ENCODE measurements at regions not wholly inside any gene's neighbourhood (a gene's known extent, or its start where the extent isn't known, plus 50 kb on each side); places are given as distances from the start of the nearest gene placed in this dataset.
"Not testable (repeated sequence)": the region's sequence is repeated elsewhere in the genome, so short reads cannot be mapped to it uniquely, and the experiment has no call there.

DNA sequence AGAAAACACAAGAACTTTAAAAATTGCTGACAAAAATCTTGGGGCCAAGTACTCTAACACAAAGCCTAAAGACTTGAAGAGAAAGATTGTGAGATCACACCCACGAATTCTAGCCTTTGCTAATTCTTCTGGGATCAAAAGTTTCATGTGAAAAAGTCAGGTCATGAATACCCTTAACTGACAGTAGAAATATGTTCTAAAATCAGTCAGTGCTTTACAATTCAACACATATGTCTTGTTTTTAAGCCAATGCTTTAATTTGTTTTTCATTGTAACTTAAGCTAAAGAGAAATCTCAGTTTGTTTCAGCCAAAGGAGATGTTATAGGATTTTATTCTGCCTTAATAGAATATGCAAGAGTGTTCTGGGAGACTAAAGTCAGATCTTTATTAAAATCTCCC is 78.2 kb upstream of the PLEKHG1 start:
- intact Hi-C loops (cut with DNase I), result no loop called here

DNA sequence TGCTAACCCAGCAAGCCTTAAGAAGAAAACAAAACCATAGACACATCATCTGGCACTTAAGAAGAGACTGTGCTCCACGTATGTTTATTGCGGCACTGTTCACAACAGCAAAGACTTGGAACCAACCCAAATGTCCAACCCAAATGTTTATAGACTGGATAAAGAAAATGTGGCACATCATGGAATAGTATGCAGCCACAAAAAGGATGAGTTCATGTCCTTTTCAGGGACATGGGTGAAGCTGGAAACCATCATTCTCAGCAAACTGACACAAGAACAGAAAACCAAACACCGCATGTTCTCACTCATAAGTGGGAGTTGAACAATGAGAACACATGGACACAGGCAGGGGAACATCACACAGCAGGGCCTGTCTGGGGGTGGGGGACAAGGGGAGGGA is 76.5 kb upstream of the PLEKHG1 start:
- H3K4me3 ChIP-seq; H3K27ac ChIP-seq; H3K4me1 ChIP-seq; H3K36me3 ChIP-seq; DNase-seq; H3K27me3 ChIP-seq; H3K9ac ChIP-seq (ENCODE audit: low read depth in 2 of 2, low read length in 2 of 2); intact Hi-C loops (cut with DNase I); H3K9me3 ChIP-seq: not testable (repeated sequence)

More for the DNA sequence above, 78.2 kb upstream of the PLEKHG1 start:
- Histone ChIP-seq H3K27me3 (no peaks in the 10 kb centered on the region), H3K36me3 (no peaks in the 10 kb centered on the region), H3K9ac (ENCODE audit: low read depth in 2 of 2, low read length in 2 of 2) (no peak overlapping the region), H3K4me1 (no peaks in the 10 kb centered on the region), H3K9me3 (no peaks in the 10 kb centered on the region), H3K27ac (no peak overlapping the region), H3K4me3 (no peak overlapping the region)
- no peak for DNase-seq
- TF ChIP-seq, protein P1, sequence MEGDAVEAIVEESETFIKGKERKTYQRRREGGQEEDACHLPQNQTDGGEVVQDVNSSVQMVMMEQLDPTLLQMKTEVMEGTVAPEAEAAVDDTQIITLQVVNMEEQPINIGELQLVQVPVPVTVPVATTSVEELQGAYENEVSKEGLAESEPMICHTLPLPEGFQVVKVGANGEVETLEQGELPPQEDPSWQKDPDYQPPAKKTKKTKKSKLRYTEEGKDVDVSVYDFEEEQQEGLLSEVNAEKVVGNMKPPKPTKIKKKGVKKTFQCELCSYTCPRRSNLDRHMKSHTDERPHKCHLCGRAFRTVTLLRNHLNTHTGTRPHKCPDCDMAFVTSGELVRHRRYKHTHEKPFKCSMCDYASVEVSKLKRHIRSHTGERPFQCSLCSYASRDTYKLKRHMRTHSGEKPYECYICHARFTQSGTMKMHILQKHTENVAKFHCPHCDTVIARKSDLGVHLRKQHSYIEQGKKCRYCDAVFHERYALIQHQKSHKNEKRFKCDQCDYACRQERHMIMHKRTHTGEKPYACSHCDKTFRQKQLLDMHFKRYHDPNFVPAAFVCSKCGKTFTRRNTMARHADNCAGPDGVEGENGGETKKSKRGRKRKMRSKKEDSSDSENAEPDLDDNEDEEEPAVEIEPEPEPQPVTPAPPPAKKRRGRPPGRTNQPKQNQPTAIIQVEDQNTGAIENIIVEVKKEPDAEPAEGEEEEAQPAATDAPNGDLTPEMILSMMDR (IDR thresholded peaks at IDR 0.05), result no peak

DNA sequence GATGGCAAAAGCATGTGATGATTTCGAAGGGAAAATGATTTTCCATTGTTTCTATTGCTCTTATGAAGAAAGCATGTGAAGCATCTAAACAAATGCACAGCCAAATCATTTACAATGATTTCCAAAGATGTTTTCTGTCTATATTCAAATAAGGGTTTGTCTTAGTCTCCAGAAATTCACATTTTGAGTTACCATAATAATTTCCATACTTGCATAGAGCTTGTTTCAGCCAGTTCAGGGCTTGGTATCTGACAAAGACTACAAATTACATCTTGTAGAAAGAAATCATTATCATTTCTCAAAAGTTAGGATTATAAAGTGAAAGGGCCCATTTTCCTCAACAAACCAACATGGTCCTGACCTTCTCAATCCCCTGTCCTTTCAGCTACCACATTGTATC is 74.4 kb upstream of the PLEKHG1 start:
- H3K27me3 ChIP-seq, result no peaks in the 10 kb centered on the region
- intact Hi-C loops (cut with DNase I), result no loop called here

DNA sequence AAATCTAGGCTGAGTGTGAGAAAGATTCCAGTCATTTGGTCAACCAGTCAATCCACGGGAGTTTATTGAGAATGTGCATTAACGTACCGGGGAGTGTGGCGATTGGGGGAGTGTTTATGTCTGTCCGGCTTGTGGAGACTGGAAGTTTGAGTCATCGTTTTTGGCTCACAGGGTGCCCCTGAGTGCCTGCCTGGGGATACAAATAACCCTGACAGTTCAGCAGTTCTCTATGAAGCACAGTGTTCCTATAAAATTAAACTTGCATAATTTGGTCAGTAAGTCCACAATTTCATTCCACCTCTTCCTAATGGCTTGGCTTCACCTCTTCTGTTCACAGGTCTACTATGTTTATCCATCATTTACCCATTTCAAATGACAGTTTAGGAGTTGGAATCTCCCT is 72.6 kb upstream of the PLEKHG1 start:
- Histone ChIP-seq H3K4me1 (no peaks in the 10 kb centered on the region), H3K36me3 (no peaks in the 10 kb centered on the region), H3K27me3 (no peaks in the 10 kb centered on the region), H3K4me3 (no peak overlapping the region), H3K27ac (no peak overlapping the region), H3K9ac (ENCODE audit: low read depth in 2 of 2, low read length in 2 of 2) (no peak overlapping the region), H3K9me3 (no peaks in the 10 kb centered on the region)
- TF ChIP-seq, protein P1 (IDR thresholded peaks at IDR 0.05), result no peak
- peak; percentile 21 for DNase-seq
- intact Hi-C loops (cut with DNase I), result no loop called here

More for the DNA sequence above, 74.4 kb upstream of the PLEKHG1 start:
- Histone ChIP-seq H3K4me3 (no peak overlapping the region), H3K9ac (ENCODE audit: low read depth in 2 of 2, low read length in 2 of 2) (no peak overlapping the region), H3K9me3 (no peaks in the 10 kb centered on the region), H3K36me3 (no peaks in the 10 kb centered on the region), H3K27ac (no peak overlapping the region), H3K4me1 (no peaks in the 10 kb centered on the region)
- TF ChIP-seq, protein P1 (IDR thresholded peaks at IDR 0.05), result no peak
- no peak for DNase-seq

DNA sequence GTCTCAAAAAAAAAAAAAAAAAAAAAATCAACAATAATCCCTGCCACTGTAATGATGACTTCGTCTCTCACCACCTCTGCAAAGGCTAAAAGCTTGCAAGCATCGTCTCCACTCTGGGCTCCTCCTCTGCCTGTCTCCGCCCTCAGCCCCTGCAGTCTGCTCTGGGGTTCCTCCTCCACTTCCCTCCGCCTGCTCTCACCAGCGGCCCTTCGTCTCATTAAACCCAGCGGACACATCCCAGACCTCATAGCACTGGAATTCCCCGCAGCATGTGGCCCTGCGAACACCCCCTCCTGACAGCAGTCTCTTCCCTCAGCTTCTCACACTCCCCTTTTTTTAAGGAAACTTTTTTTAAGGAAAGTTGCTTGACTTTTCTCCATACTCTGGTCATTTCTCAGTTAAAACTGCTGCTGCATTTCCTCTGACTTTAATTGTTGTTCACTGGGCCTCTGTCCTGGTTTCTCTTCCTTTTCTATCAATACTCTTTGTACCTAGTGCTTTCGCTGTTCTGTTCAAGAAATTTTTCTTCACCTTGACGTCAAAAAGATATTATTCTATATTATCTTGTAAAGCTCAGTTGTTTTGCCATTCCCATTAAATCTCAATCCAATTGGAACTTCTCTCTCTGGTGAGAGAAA is 70.9 kb upstream of the PLEKHG1 start:
- H3K36me3 ChIP-seq, result no peaks in the 10 kb centered on the region
- DNase-seq, result peak; percentile 34
- intact Hi-C loops (cut with DNase I), result no loop called here
- H3K9me3 ChIP-seq, result no peaks in the 10 kb centered on the region
- no peaks in the 10 kb centered on the region for H3K4me1 ChIP-seq
- no peaks in the 10 kb centered on the region for H3K27me3 ChIP-seq
- H3K27ac ChIP-seq, result no peak overlapping the region
- no peak overlapping the region for H3K9ac ChIP-seq (ENCODE audit: low read depth in 2 of 2, low read length in 2 of 2)
- H3K4me3 ChIP-seq, result no peak overlapping the region
- TF ChIP-seq, protein P1 (IDR thresholded peaks at IDR 0.05), result no peak

DNA sequence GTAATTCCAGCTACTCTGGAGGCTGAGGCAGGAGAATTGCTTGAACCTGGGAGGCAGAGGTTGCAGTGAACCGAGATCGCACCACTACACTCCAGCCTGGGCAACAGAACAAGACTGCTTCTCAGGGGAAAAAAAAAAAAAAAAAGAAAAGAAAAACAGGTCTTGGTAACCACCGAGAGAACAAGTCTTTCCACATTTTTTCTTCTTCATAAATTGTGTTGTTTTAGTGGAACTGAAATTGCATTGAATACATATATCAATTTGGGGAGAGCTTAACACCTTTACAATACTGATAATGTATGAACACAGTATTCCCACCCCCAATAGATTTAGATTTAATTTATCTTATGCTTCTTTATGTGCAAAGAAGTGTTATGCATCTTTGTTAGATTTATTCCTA is 70.0 kb upstream of the PLEKHG1 start:
- TF ChIP-seq, protein P1 (IDR thresholded peaks at IDR 0.05), result no peak
- Histone ChIP-seq H3K4me1 (no peaks in the 10 kb centered on the region), H3K9ac (ENCODE audit: low read depth in 2 of 2, low read length in 2 of 2) (no peak overlapping the region), H3K9me3 (no peaks in the 10 kb centered on the region), H3K27me3 (no peaks in the 10 kb centered on the region), H3K4me3 (no peak overlapping the region), H3K36me3 (no peaks in the 10 kb centered on the region), H3K27ac (no peak overlapping the region)
- DNase-seq, result no peak
- intact Hi-C loops (cut with DNase I), result no loop called here
